ENCODE measurements at regions not wholly inside any gene's neighbourhood (a gene's known extent, or its start where the extent isn't known, plus 50 kb on each side); places are given as distances from the start of the nearest gene placed in this dataset.

DNA sequence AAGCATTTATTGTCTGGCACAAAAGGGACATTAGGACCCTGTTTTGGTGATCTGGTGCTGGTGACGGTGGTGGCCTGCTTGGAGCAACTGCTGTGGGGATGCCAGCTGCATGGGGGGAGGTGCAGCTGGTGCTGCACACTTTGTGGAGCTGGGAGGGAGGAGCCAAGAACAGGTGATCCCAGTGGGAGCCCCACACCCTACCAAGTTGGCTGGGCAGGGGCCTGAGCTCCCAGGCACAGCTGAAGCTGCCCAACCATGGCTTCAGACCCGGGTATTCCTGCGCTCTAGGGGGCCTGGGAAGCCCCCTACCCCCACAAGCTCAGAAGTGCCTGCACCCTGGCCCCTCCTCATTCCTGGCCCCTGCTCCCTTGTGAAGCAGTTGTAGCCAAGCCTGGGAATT, 1512.5 kb downstream of the TECRL start:
- no peak for DNase-seq (ENCODE audit: low spot score)

DNA sequence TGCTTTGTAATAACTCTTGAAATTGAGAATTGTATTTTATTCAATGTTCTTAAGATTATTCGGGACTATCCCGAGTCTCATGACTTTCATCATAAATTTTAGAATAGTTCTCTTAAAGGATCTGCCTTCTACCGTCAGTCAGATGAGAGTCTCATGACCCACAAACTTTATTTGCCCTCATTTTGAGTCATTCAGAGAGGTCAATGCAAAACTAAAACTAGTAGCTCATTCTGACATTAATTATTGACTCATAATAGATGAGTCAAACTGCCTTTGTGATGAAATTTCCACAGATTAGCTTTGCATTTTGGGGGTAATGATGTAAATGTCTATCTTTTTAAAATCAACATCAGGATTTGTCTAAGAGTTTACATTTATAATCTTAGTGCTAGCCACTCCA, 1527.3 kb downstream of the TECRL start:
- DNase-seq (ENCODE audit: low spot score) = no peak

DNA sequence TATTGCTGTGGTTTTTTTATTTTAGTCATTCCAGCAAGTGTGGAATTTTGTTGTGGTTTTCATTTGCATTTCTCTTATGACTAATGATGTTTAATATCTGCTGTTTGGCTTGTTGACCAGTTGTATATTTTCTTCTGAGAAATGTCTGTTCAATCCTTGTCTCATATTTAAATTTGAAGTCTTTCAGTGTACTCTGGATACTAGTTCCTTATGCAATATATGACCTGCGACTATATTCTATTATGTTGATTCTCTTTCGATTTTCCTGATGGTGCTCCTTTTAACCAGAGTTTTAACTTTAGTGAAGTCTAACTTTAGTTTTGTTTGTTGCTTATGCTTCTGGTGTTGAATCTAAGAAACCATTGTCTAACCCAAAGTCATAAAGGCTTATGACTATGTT, 1528.0 kb downstream of the TECRL start:
- DNase-seq (ENCODE audit: low spot score) = no peak

DNA sequence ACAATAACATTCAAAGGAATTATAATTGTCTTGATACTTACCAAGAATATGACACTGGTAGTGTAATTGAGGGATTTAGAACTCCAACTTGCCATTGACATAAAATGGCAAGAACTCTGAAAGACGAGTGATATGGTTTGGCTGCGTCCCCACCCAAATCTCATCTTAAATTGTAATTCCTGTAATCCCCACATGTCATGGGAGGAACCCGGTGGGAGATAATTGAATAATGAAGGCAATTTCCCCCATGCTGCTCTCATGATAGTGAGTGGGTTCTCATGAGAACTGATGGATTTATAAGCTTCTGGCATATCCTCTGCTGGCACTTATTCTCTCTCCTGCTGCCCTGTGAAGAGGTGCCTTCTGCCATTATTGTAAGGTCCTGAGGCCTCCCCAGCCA, 1536.4 kb downstream of the TECRL start:
- no peak for DNase-seq (ENCODE audit: low spot score)

DNA sequence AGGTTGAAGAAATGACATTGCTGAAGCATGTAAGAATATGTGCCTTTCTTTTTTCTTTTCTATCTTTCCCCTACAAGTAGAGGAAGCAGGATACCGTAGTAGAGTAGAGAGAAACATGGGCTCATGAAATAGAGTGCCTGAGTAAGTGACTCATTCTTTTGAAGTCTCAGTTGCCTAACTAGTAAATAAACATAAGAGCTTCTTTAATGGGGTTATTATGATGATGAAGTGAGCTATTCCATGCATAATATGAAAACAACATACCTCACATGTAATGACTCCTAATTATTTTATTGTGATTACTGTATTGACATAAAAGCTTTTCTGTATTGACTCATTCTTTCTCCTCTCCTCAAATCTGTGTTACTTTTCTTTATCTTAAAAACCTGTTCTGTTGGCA, 1538.2 kb downstream of the TECRL start:
- DNase-seq (ENCODE audit: low spot score) = no peak

DNA sequence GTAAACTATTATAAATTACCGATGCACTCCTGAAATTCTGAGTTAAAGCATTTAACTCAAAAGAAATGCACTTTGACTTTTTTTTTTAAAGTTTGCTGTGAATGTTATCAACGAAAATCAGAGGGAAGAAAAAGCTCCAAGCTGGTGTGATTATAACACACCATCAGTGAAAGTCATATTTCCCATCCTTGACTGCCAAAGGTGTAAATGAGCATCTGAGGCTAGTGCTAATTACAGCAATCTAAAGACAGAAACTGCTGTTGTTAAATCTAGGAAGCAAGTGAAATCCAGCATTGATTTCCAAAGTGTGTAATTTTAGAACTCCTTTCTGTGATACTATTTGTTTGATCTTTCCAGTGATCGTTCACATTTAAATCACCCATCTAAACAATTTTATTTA, 1538.8 kb downstream of the TECRL start:
- DNase-seq (ENCODE audit: low spot score) = no peak

DNA sequence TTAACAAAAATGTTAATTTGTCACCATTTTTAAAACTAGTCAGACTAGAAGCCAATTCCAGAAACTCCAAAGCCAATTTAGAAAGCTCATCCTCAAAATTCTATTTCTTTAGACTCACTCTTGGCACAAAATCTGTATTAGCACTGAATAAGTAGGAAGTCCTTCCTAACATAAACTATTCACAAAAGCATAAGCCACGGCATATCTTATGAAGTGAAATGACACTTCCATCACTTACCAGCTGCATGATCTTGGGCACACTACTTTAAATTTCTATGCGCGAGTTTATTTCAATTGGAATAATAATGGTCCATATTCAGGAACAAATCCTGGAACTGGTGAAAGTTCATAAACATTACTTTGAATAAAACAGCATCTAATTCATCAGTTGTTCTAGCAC, 1544.0 kb downstream of the TECRL start:
- no peak for DNase-seq (ENCODE audit: low spot score)

DNA sequence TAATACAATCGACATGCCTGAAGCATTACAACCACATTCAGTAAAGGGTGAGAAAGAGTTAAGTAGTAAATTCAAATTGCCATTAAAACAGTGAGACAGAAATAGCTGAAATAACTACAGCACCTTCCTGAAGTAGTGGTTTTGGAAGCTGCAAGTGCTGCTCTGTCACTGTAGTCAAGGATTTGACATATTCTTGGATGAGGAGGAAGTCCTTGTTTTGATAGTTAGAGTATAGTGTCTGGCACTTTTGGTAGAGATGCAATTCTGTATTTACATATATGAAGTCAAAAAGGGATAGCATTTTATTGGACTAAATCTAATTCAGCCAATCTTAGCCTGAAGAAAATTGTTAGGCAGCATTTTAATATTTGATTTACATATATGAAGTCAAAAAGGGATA, 1559.6 kb downstream of the TECRL start:
- no peak for DNase-seq (ENCODE audit: low spot score)

DNA sequence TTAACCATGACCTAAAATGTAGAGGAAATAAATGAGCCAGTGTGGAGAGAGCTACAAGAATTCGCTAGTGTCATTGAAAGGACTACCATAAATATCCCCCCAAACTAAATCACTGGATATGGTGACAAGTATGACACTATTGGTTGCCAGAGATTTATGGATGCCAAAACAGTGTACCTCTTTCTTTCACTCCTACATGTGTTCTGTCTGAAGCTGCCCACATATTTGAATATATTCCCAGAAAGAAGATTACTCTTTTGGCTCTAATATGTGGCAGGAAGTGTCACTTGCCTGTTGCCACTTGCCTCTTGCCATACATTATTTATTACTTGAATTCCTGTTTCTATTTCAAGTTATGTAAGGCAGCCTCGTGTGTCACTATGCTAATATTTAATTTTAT, 1573.6 kb downstream of the TECRL start:
- DNase-seq (ENCODE audit: low spot score) = peak; percentile 47

DNA sequence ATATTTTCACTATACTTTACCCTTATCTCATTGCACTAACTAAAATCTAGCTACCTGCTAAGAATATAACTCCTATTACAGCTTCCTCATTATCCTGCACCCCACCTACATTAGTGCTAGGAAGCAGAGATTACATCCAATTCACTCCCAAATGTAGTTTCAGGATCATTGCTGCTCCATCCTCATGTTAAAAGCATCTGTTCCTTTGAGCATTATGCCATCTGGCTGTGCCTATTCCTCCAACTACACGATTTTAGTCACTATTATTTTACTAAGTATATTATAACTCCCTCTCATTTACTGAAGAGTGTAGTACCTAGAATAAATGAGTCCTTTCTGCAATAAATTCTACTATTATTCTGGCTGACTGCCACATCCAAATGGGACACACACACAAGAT, 1586.9 kb downstream of the TECRL start:
- DNase-seq (ENCODE audit: low spot score) = peak; percentile 62

DNA sequence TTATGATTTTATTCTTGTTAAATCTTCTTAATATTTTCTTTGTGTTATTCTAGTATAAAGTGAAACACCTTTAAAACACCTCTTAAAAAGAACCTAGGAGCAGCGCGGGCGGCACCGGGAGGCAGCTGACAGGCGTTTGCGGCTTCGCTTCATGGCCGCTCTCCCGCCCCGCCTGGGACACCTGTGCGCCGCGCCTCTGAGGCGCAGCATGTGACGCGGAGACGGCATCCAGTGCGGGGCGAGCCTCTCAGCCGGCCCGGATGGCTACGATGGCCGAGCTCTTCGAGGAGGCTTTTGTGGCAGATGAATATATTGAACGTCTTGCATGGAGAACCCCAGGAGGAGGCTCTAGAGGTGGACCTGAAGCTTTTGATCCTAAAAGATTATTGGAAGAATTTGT, 1592.7 kb downstream of the TECRL start:
- no peak for DNase-seq (ENCODE audit: low spot score)

DNA sequence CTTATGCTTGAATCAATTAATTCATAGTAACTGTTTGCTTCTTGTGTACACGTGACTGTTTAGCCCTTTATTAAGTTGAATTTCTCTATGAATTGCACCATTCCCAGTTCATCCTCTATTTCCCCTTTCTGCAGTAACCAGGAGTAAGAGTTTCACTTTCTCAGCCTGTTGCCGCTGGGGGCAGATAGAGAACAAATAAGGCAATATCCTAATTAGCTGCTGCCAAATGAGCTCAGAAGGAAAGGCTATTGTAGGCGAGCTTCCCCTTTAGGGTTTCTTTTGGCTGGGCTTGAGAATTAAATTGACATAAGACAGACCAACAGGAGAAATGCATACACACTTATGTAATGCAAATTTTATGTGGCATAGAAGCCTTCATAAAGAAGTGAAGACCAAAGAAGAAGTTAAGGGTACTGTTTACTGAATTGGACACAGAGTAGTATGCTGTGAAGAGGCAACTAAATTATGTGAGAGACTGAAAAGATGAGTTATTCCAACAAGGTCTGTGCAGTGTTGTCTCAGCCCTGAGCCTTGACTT, 1594.7 kb downstream of the TECRL start:
- DNase-seq (ENCODE audit: low spot score) = peak; percentile 25

DNA sequence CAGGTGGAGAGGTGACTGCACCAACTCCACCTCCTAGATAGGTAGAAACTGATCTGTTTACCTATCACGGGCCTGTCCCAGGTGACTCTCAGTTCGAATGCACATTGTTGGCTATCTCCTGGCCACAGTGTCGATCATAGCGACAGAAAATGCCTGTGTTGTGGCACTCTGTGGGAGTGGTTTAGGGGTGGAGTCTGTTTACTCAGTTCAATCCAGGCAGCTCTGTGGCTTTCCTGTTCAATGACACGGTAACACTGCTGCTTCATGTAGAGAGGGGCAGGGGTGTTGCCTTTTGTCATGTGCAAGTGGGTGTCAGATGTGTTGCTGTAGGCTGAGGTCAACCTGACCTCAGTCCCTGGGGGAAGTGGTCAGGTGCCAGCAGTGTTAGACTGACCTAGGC, 1602.4 kb downstream of the TECRL start:
- DNase-seq (ENCODE audit: low spot score) = no peak

DNA sequence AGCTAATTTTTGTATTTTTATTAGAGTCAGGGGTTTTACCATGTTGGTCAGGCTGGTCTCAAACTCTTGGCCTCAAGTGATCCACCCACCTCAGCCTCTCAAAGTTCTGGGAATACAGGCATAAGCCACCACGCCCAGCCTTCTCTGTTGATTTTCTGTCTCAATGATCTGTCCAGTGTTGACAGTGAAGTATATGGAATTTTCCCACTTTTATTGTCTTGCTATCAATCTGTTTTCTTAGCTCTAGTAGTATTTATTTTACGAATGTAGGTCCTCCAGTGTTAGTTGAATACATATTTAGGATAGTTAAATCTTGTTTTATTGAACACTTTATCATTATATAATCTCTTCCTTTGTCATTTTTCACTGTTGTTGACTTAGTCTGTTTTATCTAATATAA, 1603.9 kb downstream of the ADGRL3 start:
- DNase-seq (ENCODE audit: low spot score) = no peak

DNA sequence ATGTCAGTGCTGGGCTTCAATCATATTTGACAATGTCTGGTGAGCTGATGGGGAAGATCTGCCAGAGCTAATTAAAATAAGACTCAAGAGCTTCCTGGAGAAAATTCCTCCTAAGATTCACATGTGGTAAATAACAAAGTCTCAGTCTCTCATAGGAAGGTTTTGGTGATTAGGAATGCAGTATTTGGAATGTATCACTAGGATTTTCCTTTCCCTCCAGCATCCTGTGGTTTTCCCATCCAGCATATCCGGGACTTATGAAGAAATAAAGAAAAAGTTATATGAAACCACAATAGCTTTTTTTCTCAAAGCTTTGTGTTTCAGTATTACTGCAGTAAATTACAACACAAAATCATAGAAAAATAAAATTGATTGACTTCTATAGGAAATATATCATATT, 1597.1 kb downstream of the ADGRL3 start:
- no peak for DNase-seq (ENCODE audit: low spot score)

DNA sequence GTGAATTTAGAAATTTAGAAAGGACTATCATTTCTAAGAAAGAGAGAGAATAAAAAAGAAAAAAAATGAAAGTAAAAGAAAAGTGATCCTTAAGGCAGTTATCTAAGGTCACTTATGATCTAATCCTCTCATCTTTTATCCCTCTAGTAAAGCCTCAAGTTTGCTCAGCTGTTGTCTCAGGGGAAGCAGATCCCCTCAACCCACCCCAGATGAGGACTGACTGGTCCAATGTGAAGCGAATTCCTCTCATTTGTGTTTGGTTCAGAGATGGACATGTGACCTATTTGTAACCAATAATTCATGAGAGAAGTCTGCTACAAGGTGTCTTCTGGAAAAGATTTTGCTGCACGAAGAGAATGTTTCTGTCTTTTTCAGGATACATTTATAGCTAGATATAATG, 1591.3 kb downstream of the ADGRL3 start:
- DNase-seq (ENCODE audit: low spot score) = no peak

DNA sequence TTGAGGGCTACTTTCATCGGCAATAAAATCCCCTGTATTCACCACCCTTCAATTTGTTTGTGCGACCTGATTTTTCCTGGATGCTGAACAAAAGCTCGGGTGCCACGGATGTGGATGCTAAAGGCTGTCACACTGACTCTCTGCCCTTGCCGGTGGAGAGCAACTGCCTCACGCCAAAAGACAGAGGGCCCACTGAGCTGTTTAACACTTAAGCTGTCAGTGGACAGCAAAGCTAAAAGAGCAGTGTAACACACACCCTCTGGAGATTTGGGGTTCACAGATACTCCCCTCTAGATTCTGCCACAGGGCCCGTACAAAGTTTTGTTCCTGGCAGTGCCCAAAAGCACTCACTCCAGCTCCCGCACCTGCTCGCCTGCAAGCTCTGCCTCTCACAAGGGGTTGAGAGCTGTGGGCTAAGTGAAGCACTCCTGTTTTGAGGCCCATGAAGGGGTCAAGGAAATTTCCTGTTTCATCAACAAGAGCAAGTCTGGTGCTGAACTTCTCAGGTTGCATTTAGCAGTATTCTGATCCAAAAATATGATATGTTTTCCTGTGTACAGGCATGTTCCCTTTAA, 1571.9 kb downstream of the ADGRL3 start:
- no peak for DNase-seq (ENCODE audit: low spot score)

DNA sequence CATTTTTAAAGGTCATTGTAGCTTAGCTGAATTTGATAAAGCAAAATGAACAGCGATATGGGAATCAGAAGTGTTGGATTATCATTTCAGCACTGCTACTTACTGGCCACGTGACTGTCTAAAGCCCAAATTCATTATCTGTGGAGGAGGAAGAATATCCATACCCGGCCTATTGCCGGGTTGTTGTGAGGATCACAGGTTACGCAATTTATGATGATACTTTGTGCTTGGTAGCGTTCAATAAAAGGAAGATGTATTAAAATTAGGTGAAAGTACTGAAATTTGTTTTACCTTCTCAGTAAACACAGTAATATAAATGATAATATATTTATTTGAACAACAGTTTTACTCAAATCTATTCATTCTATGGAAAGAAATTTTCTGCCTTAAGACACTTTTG, 1540.2 kb downstream of the ADGRL3 start:
- no peak for DNase-seq (ENCODE audit: low spot score)

DNA sequence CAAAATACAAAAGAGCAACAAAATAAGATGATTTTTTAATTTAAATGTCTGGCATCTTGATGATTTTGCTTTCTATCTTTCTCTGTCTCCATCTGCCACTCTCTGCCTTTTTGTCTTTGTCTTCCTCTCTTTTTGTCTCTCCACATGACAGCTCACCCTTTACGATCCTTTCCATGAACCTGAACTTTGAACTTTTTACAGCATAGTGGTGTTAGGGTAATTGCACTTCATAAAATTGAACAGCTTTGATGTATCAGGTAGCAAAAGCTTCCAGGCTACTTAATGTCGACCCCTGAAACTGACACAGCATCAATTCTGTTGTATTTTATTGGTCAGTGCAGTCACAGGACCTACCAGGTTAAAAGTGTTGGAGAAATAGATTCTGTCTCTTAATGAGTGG, 1517.0 kb downstream of the ADGRL3 start:
- DNase-seq (ENCODE audit: low spot score) = no peak

DNA sequence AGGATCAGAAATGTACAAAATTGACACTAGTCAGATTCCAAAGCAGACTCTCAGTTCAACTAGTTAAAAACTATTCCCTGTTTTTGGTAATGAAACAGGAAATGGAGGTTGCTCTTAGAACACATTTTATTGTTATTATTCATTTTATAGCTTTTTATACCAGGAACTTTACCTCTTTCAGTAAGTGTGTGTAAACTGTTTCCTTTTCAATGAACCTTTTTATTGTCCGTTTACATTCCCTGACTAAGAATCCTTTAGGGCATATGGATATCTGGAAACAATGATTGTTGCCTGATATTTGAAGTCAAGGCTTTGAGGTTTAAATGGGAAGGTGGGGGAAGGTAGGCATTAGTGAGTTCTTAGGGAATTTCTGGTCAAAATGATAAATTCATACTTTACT, 1511.4 kb downstream of the ADGRL3 start:
- DNase-seq (ENCODE audit: low spot score) = no peak

DNA sequence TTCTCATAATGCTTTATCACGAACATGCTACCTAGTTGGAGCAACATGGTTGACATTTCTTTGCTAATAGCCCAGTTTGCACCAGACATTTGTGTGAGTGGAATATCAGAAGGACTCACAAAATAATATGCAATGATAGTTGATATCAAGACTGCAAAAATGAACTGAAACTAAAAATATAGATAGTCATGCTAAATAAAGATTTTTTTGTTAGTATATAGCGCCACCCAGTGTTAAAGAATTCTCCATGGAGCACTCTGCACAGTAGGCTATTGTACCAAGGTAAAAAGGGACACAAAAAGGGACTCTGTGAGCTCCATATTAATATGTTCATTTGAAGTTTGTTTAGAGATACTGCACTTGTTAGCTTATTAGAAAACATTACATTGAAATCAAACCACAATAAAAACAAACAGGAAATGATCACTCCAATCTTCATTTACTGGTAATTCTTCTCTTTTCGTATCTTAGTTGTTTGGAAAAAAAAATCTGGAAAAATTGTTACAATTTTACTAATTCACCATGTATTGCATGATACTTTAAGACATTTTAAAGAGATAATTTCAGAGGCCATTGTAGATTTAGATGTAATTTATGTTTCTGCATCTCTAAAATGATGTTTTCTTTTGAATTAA, 1509.6 kb downstream of the ADGRL3 start:
- peak; percentile 60 for DNase-seq (ENCODE audit: low spot score)

DNA sequence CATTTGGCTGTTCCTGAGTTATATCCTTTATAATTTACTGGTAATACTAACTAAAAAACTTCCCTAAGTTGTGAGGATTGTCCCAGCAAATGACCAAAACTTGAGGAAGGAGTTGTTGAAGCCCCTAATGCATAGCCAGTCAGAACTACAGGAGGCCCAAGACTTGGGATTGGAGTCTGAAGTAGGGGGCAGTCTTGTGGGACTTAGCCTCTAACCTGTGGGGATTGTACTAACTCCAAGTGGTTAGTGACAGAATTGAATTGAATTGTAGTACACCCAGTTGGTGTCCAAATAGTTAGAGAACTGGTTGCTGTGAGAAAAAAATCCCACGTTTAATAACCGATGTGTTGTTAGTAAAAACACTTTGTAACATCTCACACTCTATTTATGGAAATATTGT, 1506.3 kb downstream of the ADGRL3 start:
- no peak for DNase-seq (ENCODE audit: low spot score)

DNA sequence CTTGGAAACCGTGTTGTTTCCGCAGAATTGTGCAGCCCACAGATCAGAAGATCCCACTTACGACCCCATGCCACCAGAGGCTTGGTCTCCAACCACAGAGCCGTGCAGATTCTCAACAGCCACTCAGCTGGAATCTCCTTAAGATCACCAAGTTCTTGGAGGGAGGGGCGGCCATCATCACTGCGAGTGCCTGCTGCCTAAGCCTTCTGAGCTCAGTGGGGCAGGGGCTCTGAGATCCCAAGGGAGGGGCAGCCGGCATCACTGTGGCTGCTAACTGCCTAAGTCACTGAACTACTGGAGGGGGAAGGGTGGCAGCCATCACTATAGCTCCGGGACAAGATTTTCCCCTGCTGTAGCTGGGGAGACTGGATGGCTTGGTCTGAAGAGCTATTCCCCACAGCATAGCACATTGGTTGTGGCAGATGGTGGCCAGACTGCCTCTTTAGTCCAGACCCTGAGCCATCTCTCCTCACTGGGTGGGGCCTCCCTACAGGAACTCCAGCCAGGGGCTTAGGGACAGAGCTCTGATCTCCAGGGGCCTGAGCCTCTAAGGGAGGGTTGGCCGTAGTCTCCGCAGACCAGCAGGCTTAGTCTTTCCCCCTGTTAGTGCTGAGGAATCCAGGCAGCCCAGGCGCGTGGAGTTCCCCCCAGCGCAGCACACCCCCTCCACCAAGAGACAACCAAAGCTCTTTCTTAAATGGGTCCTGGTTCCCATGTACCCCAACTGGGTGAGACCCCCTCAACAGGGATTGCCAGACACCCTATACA, 1483.9 kb downstream of the ADGRL3 start:
- DNase-seq (ENCODE audit: low spot score) = no peak
